NT2/D1 (cell line): ENCODE measurements at regions not wholly inside any gene's neighbourhood (a gene's known extent, or its start where the extent isn't known, plus 50 kb on each side); places are given as distances from the start of the nearest gene placed in this dataset.
"Not testable (repeated sequence)": the region's sequence is repeated elsewhere in the genome, so short reads cannot be mapped to it uniquely, and the experiment has no call there.

Experiments
- DNase-seq: peaks from one replicate; pipeline ENCODE4 v3.0.0-alpha.2; 2011; ENCODE audit warnings: low read depth, low spot score
- H3K27me3 ChIP-seq: 2 replicates; pipeline ENCODE4 v1.6.0; 2011; ENCODE audit warnings: mild to moderate bottlenecking; ENCODE audit not compliant: insufficient read length, insufficient read depth
- H3K36me3 ChIP-seq: 2 replicates; pipeline ENCODE4 v1.6.1; 2011; ENCODE audit warnings: mild to moderate bottlenecking, low read length, mixed read lengths; ENCODE audit not compliant: insufficient read depth, insufficient read length
- H3K4me1 ChIP-seq: 2 replicates; pipeline ENCODE4 v1.5.1; 2011; ENCODE audit not compliant: insufficient read depth, insufficient read length
- H3K4me3 ChIP-seq: 2 replicates; pipeline ENCODE4 v1.5.1; 2011; ENCODE audit warnings: low read depth; ENCODE audit not compliant: insufficient read length
- H3K9ac ChIP-seq: 2 replicates; pipeline ENCODE4 v1.6.0; 2011; ENCODE audit warnings: low read depth; ENCODE audit not compliant: insufficient read length
- H3K9me3 ChIP-seq: 2 replicates; pipeline ENCODE4 v1.5.1; 2011; ENCODE audit warnings: mild to moderate bottlenecking, low read length; ENCODE audit not compliant: insufficient read depth
- SUZ12 ChIP-seq: IDR thresholded peaks from 2 replicates; pipeline ENCODE4 v1.6.1; 2011; ENCODE audit not compliant: insufficient read length, insufficient read depth; ENCODE audit errors: extremely low read depth
- YY1 ChIP-seq: IDR thresholded peaks from 2 replicates; pipeline ENCODE4 v1.6.1; 2011; ENCODE audit not compliant: insufficient read length, insufficient read depth
- ZNF274 ChIP-seq: IDR thresholded peaks from 2 replicates; pipeline ENCODE4 v1.6.1; 2011; ENCODE audit warnings: mild to moderate bottlenecking, low read depth, low read length

- Histone ChIP-seq H3K27me3 (no peaks in the 10 kb centered on the region), H3K36me3 (no peaks in the 10 kb centered on the region), H3K9me3 (no peaks in the 10 kb centered on the region), H3K4me3 (no peak overlapping the region), H3K4me1 (no peaks in the 10 kb centered on the region), H3K9ac (no peak overlapping the region)
- no peak for DNase-seq
- TF ChIP-seq SUZ12 (no peak), ZNF274 (no peak), YY1 (no peak)
Measured at GRCh38 chr5:145463634-145464033, 371.5 kb downstream of the PRELID2 start.

GRCh38 chr5:145462525-145462924, 372.6 kb downstream of the PRELID2 start:
- DNase-seq, result no peak
- Histone ChIP-seq H3K4me1 (no peaks in the 10 kb centered on the region), H3K9ac (no peak overlapping the region), H3K4me3 (no peak overlapping the region), H3K27me3 (no peaks in the 10 kb centered on the region), H3K36me3 (no peaks in the 10 kb centered on the region), H3K9me3 (no peaks in the 10 kb centered on the region)
- TF ChIP-seq SUZ12, result no peak
- TF ChIP-seq YY1, result no peak
- TF ChIP-seq ZNF274, result no peak

- Histone ChIP-seq H3K27me3 (no peaks in the 10 kb centered on the region), H3K4me3 (no peak overlapping the region), H3K4me1 (no peaks in the 10 kb centered on the region), H3K36me3 (no peaks in the 10 kb centered on the region), H3K9me3 (no peaks in the 10 kb centered on the region), H3K9ac (no peak overlapping the region)
- TF ChIP-seq SUZ12 (no peak), ZNF274 (no peak), YY1 (no peak)
- DNase-seq, result no peak
Measured at GRCh38 chr5:145450286-145450885, 384.8 kb downstream of the PRELID2 start.

- Histone ChIP-seq H3K27me3 (no peaks in the 10 kb centered on the region), H3K9me3 (no peaks in the 10 kb centered on the region)
- no peak for DNase-seq
Measured at GRCh38 chr5:145449794-145450193, 385.3 kb downstream of the PRELID2 start.

GRCh38 chr5:145446875-145447274, 388.3 kb downstream of the PRELID2 start:
- not testable (repeated sequence) for H3K36me3 ChIP-seq, H3K9me3 ChIP-seq, H3K4me3 ChIP-seq, H3K4me1 ChIP-seq, H3K27me3 ChIP-seq, H3K9ac ChIP-seq, DNase-seq

More at GRCh38 chr5:145449794-145450193, 385.3 kb downstream of the PRELID2 start:
- Histone ChIP-seq H3K4me1 (no peaks in the 10 kb centered on the region), H3K9ac (no peak overlapping the region), H3K4me3 (no peak overlapping the region), H3K36me3 (no peaks in the 10 kb centered on the region)
- no peak for TF ChIP-seq ZNF274
- TF ChIP-seq YY1, result no peak
- no peak for TF ChIP-seq SUZ12

- no peak for DNase-seq
- Histone ChIP-seq H3K4me1 (no peaks in the 10 kb centered on the region), H3K9ac (no peak overlapping the region), H3K27me3 (no peaks in the 10 kb centered on the region), H3K4me3 (no peak overlapping the region), H3K9me3 (no peaks in the 10 kb centered on the region), H3K36me3 (no peaks in the 10 kb centered on the region)
- no peak for TF ChIP-seq ZNF274
- no peak for TF ChIP-seq SUZ12
- TF ChIP-seq YY1, result no peak
Measured at GRCh38 chr5:145446412-145446811, 388.7 kb downstream of the PRELID2 start.

- Histone ChIP-seq H3K4me1 (no peaks in the 10 kb centered on the region), H3K9me3 (no peaks in the 10 kb centered on the region), H3K36me3 (no peaks in the 10 kb centered on the region), H3K4me3 (no peak overlapping the region), H3K9ac (no peak overlapping the region), H3K27me3 (no peaks in the 10 kb centered on the region)
- TF ChIP-seq ZNF274, result no peak
- no peak for DNase-seq
Measured at GRCh38 chr5:145445027-145445426, 390.1 kb downstream of the PRELID2 start.

- Histone ChIP-seq H3K27me3 (no peaks in the 10 kb centered on the region), H3K4me3 (no peak overlapping the region), H3K9me3 (no peaks in the 10 kb centered on the region), H3K4me1 (no peaks in the 10 kb centered on the region), H3K36me3 (no peaks in the 10 kb centered on the region), H3K9ac (no peak overlapping the region)
- no peak for TF ChIP-seq ZNF274
- no peak for TF ChIP-seq SUZ12
- TF ChIP-seq YY1, result no peak
- no peak for DNase-seq
Measured at GRCh38 chr5:145443964-145444363, 391.2 kb downstream of the PRELID2 start.
